NCI-H2196 (cell line): ENCODE measurements at regions not wholly inside any gene's neighbourhood (a gene's known extent, or its start where the extent isn't known, plus 50 kb on each side); places are given as distances from the start of the nearest gene placed in this dataset.
"Not testable (repeated sequence)": the region's sequence is repeated elsewhere in the genome, so short reads cannot be mapped to it uniquely, and the experiment has no call there.

Experiments
- DNase-seq: peaks from one replicate; lab custom pipeline; 2025; ENCODE audit not compliant: unreplicated experiment; lab: John Stamatoyannopoulos, UW

DNA sequence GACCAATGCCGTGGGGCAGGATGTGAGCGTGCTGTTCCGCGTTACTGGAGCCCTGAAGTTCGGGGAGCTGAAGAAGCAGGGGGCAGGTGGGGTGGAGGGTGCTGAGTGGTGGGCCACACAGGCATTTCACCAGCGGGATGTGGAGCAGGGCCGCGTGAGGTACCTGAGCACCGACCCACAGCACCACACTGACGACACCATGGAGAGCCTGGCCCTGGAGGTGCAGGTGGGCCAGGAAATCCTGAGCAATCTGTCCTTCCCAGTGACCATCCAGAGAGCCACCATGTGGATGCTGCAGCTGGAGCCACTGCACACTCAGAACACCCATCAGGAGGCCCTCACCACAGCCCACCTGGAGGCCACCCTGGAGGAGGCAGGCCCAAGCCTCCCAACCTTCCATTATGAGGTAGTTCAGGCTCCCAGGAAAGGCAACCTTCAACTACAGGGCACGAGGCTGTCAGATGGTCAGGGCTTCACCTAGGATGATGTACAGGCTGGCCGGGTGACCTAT, 179.6 kb downstream of the TBC1D2B start:
- no peak for DNase-seq

DNA sequence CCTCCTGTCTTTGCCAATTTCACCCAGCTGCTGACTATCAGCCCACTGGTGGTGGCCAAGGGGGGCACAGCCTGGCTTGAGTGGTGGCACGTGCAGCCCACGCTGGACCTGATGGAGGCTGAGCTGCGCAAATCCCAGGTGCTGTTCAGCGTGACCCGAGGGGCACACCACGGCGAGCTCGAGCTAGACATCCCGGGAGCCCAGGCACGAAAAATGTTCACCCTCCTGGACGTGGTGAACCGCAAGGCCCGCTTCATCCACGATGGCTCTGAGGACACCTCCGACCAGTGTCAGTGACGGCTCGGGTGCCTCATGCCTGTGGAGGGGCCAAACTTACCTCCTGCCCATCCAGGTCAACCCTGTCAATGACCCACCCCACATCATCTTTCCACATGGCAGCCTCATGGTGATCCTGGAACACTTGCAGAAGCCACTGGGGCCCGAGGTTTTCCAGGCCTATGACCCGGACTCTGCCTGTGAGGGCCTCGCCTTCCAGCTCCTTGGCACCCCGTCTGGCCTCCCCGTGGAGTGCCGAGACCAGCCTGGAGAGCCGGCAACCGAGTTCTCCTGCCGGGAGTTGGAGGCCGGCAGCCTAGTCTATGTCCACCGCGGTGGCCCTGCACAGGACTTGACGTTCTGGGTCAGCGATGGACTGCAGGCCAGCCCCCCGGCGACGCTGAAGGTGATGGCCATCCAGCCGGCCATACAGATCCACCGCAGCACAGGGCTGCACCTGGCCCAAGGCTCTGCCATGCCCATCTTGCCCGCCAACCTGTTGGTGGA, 180.2 kb downstream of the TBC1D2B start:
- DNase-seq = not testable (repeated sequence)

- not testable (repeated sequence) for DNase-seq
These were observed 181.1 kb downstream of the TBC1D2B start for GRCh38 chr15:77896147-77897112.

DNA sequence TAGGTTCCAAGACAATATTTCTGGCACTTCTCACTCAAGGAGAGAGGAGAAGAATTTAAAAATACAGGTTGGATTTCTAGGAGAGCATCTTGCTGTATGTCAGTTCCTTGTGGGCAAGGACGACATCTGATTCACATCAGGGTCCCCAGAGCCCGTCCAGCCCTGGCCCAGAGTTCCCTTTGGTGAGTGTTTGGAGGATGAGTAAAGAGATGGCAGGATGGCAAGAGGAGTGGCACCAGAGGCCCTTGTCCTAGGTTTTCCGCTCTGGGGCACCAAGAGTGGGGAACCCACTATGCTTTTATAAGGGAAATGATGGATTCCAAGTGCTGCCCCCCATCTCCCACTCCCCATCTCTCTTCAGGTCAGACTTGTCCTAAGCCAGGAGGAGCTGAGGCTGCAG, 181.8 kb downstream of the TBC1D2B start:
- no peak for DNase-seq

GRCh38 chr15:77895145-77895544, 182.4 kb downstream of the TBC1D2B start:
- DNase-seq = not testable (repeated sequence)

- not testable (repeated sequence) for DNase-seq
These were observed 183.6 kb downstream of the TBC1D2B start for GRCh38 chr15:77893671-77894640.

DNA sequence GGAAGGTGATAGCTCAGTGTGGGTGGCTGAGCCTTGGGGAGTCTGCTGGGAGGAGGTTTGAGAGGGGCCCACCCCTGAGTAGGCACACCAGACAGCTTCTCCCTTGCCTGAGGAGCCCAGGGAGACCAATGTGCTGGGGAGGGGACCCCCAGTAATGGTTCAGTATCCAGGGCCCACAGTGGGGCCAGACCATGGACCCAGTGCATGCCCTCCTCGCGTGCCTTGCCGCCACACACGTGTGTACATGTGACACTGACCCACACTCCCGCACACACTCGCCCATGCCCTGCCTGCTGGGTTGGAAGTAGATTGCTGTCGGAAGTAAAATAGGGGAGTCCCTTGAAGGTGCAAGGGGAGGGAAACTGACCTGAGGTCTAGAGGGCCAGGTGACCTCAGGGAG, 184.3 kb downstream of the TBC1D2B start:
- DNase-seq = not testable (repeated sequence)

- DNase-seq = no peak
These were observed 185.2 kb downstream of the TBC1D2B start for GRCh38 chr15:77892335-77892734.

GRCh38 chr15:77891862-77892261, 185.6 kb downstream of the TBC1D2B start:
- DNase-seq = not testable (repeated sequence)

DNA sequence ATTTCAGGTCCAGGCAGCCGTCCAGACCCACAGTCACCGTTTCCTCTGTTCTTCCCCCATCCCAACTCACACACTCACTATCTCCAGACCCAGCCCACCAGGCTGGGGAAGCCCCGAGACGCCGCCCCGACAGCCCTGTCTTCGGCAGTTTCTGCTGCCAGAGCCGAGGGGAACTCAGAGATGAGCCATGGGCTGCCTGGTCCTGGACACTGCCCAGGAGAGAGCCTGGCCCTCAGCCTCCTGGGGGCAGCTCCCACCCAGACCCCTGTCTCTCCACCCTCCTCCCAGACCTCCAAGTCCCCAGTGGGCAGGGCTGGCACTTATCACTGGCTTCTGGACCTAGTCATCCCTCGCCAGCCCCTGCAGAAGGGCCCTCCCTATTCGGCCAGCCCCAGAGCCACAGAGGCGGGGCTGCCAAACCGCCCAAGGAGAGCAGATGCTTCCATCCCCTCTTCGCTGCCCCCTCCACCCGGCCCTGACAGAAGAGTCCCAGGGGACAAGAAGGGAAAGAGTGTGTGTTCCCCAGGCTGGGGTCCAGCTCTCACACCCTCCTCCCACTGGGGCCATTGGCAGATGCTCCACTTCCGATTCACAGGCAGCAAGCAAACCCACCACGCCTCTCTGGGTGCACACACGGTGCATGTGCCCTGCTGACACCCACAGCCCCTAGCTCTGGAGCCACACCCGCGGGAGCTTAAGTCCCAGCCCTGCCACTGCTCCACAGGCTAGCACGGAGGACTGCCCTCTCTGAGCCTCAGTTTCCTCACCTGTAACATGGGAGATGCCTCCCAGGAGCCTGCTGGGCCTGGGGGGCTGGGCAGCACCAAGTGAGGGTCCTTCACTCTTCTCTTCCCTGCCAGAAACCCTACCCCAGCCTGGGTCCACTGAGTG, 186.4 kb downstream of the TBC1D2B start:
- DNase-seq = not testable (repeated sequence)

GRCh38 chr15:77889828-77890725, 187.4 kb downstream of the TBC1D2B start:
- DNase-seq = not testable (repeated sequence)

DNA sequence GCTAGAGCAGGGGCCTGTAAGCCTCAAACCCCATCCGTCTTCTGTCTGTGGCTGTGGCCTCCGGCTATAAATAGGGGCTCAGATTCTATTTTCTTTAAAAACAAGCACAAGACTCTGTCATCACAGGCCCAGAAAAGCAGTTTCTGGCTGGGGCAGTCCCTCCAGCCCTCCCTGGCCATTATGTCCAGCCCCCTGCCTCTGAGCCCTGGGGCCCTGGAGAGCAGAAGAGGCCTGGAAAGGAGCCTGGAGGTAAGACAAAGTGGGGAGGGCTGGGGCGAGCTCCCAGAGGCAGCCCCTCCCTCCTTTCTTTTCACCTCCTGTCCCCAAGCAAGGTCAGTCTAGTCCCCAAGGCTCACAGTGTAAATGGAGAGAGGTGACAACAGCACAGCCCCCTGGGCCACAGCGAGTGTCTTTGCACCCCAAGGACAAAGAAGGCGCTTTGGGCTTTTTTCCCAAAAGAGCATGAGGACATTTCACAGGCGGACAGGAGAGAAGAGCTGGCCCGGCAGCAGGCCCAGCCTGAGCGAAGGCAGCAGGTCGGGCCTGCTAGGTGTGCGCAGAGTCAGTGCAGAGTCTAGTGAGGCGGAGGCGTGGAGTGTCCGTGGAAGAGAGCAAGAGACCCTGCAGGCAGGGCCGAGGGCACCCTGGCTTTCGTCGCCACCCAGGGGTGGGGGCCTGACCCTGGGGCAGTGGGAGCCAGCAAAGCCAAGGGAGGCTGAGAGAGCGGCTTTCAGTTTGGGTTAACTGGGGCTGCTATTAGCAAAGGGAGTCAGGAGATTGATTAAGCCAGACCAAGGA, 188.3 kb downstream of the TBC1D2B start:
- no peak for DNase-seq

- not testable (repeated sequence) for DNase-seq
These were observed 189.7 kb downstream of the TBC1D2B start for GRCh38 chr15:77887563-77888429.

DNA sequence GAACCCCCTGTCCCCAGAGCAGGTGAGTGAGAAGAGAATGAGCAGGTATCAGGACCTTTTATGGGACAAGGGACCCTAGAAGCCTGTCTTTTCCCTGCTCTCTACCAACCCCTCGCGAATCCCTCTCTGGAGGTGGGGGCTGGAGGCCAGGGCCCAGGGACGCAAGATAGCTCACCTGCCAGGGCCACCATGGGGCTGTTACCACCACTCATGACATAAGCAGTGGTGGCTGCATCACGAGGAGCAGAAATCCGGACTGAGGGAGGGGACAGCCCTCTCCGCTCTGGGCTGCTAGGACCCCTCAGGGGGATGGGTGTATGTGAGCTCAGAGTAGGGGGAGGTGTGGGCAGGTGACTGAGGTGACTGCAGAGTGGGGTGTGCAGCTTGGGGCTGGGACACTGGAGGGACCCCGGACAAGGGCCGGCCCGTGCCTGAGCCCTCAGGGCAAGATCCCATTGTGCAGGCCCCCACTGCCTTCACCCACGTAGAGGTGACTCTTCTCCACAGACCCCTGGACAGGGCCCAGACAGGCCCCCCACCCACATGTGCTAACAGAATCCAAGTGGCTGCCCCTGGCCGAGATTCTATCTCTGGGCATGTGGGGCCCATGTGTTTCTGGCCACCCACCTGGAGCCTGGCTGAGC, 190.6 kb downstream of the TBC1D2B start:
- no peak for DNase-seq

DNA sequence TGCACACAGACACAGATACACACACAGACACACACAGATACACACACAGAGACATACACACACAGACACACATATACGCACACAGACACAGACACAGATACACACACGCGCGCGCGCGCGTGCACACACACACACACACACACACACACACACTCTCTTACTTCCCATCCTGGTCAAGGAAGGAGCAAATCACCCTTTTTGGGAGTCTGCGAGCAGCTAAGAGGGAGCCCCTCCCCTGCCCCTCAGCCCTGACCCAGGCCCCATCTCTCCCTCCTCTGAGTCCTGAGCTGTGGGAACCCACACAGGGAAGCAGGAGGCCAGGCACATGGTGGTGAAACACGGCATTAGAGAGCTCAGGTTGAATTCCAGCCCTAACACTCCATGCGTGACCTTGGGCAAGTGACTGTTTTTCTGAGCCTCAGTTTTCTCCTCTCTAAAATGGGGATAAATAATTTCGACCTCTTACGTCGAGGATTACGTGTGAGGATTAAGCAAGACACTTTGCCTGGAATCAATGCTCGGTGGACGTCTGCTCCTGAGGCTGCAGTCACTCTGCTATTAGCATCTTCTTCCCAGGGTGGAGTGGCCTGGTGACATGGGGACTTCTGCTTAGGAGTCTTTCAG, 191.5 kb downstream of the TBC1D2B start:
- not testable (repeated sequence) for DNase-seq

GRCh38 chr15:77883012-77883411, 194.5 kb downstream of the TBC1D2B start:
- not testable (repeated sequence) for DNase-seq
